WTC11 (cell line): ENCODE measurements at regions not wholly inside any gene's neighbourhood (a gene's known extent, or its start where the extent isn't known, plus 50 kb on each side); places are given as distances from the start of the nearest gene placed in this dataset.

ENCODE experiments used
- ATAC-seq: fragments of 200-7000 bp; cut with Tn5 transposase; 2 replicates; pipeline ENCODE4 v1.10.0; 2021; ENCODE audit warnings: mild to moderate bottlenecking, moderate library complexity
- CTCF ChIA-PET: fragments of 300-600 bp; sonication (Branson Sonifier 250); formaldehyde crosslinking; loops from one replicate; lab custom pipeline; 2021; ENCODE audit warnings: antibody characterized with exemption; lab: Charles Lee
- POLR2A ChIA-PET: fragments of 350-600 bp; sonication (Branson Sonifier 250); formaldehyde crosslinking; loops from one replicate; lab custom pipeline; 2021; ENCODE audit warnings: antibody characterized with exemption; lab: Charles Lee
- DNase-seq: peaks from one replicate; pipeline ENCODE4 v3.0.0; 2021; ENCODE audit warnings: low spot score
- H3K27ac Mint-ChIP-seq: 2 replicates; pipeline ENCODE4 v1.8.0; 2021; ENCODE audit warnings: mixed read lengths
- H3K27me3 Mint-ChIP-seq: 2 replicates; pipeline ENCODE4 v1.8.0; 2021; ENCODE audit warnings: low read depth, mild to moderate bottlenecking, moderate library complexity, mixed read lengths
- H3K36me3 Mint-ChIP-seq: 2 replicates; pipeline ENCODE4 v1.8.0; 2021; ENCODE audit warnings: mixed read lengths
- H3K4me1 Mint-ChIP-seq: 2 replicates; pipeline ENCODE4 v1.8.0; 2022; ENCODE audit warnings: mixed read lengths
- H3K4me3 Mint-ChIP-seq: 2 replicates; pipeline ENCODE4 v1.8.0; 2021; ENCODE audit warnings: mild to moderate bottlenecking, moderate library complexity, mixed read lengths
- H3K9me3 Mint-ChIP-seq: 2 replicates; pipeline ENCODE4 v1.8.0; 2021; ENCODE audit warnings: mixed read lengths
- EMX1 ChIP-seq: fragments of 250-450 bp; sonication (Bioruptor Pico); IDR thresholded peaks from 2 replicates; pipeline ENCODE4 v1.8.0; 2021; ENCODE audit warnings: mild to moderate bottlenecking
- HMGA2 ChIP-seq: fragments of 250-450 bp; sonication (Bioruptor Pico); IDR thresholded peaks from 2 replicates; pipeline ENCODE4 v1.4.0; 2021; ENCODE audit warnings: mild to moderate bottlenecking, moderate library complexity
- HMGXB4 ChIP-seq: sonication (generic); formaldehyde crosslinking; IDR thresholded peaks from 2 replicates; pipeline ENCODE4 v1.8.1; 2023; ENCODE audit warnings: mild to moderate bottlenecking, moderate library complexity, missing genetic modification reagents
- JAZF1 ChIP-seq: fragments of 250-450 bp; sonication (Bioruptor Pico); IDR thresholded peaks from 2 replicates; pipeline ENCODE4 v1.9.0; 2021; ENCODE audit warnings: moderate library complexity, mild to moderate bottlenecking, inconsistent platforms
- KAT7 ChIP-seq: sonication (generic); formaldehyde crosslinking; IDR thresholded peaks from 2 replicates; pipeline ENCODE4 v1.8.1; 2023; ENCODE audit warnings: missing genetic modification reagents, mild to moderate bottlenecking, borderline replicate concordance
- MXD4 ChIP-seq: fragments of 250-450 bp; sonication (Bioruptor Pico); IDR thresholded peaks from 2 replicates; pipeline ENCODE4 v1.8.0; 2021; ENCODE audit warnings: mild to moderate bottlenecking, moderate library complexity, borderline replicate concordance
- NR2C2 ChIP-seq: sonication (generic); formaldehyde crosslinking; IDR thresholded peaks from 2 replicates; pipeline ENCODE4 v1.8.0; 2022; ENCODE audit warnings: mild to moderate bottlenecking, missing genetic modification reagents
- NR3C1 ChIP-seq: sonication (generic); formaldehyde crosslinking; conservative IDR thresholded peaks from 2 replicates; pipeline ENCODE4 v1.8.1; 2023; ENCODE audit warnings: low read depth, mild to moderate bottlenecking, missing genetic modification reagents
- SP1 ChIP-seq: sonication (generic); formaldehyde crosslinking; conservative IDR thresholded peaks from 2 replicates; pipeline ENCODE4 v1.8.1; 2022; ENCODE audit warnings: missing genetic modification reagents
- TP53 ChIP-seq: sonication (generic); formaldehyde crosslinking; IDR thresholded peaks from 2 replicates; pipeline ENCODE4 v1.8.1; 2023; ENCODE audit warnings: mild to moderate bottlenecking, missing genetic modification reagents
- USF2 ChIP-seq: sonication (generic); formaldehyde crosslinking; IDR thresholded peaks from 2 replicates; pipeline ENCODE4 v1.8.1; 2023; ENCODE audit warnings: mild to moderate bottlenecking, missing genetic modification reagents, moderate library complexity
- ZMAT4 ChIP-seq: fragments of 250-450 bp; sonication (Bioruptor Pico); IDR thresholded peaks from 2 replicates; pipeline ENCODE4 v1.9.0; 2021; ENCODE audit warnings: mild to moderate bottlenecking
- ZNF121 ChIP-seq: sonication (generic); formaldehyde crosslinking; IDR thresholded peaks from 2 replicates; pipeline ENCODE4 v1.8.0; 2023; ENCODE audit warnings: missing genetic modification reagents
- ZNF138 ChIP-seq: sonication (generic); formaldehyde crosslinking; conservative IDR thresholded peaks from 2 replicates; pipeline ENCODE4 v1.8.1; 2022; ENCODE audit warnings: mild to moderate bottlenecking, moderate library complexity, missing genetic modification reagents
- ZNF416 ChIP-seq: fragments of 250-450 bp; sonication (Bioruptor Pico); IDR thresholded peaks from 2 replicates; pipeline ENCODE4 v1.9.0; 2021; ENCODE audit warnings: mild to moderate bottlenecking, inconsistent platforms
- ZNF532 ChIP-seq: fragments of 250-450 bp; sonication (Bioruptor Pico); IDR thresholded peaks from 2 replicates; pipeline ENCODE4 v1.9.0; 2021; ENCODE audit warnings: mild to moderate bottlenecking, borderline replicate concordance
- TF ChIP-seq, protein P1 (sequence below): sonication (generic); formaldehyde crosslinking; IDR thresholded peaks from 2 replicates; pipeline ENCODE4 v1.8.0; 2023; ENCODE audit warnings: missing genetic modification reagents
- TF ChIP-seq, protein P2 (sequence below): fragments of 250-450 bp; sonication (Bioruptor Pico); conservative IDR thresholded peaks from 2 replicates; pipeline ENCODE4 v1.9.0; 2021; ENCODE audit warnings: mild to moderate bottlenecking
- TF ChIP-seq, protein P3 (sequence below): fragments of 250-450 bp; sonication (Bioruptor Pico); IDR thresholded peaks from 2 replicates; pipeline ENCODE4 v1.9.0; 2021; ENCODE audit warnings: moderate library complexity, mild to moderate bottlenecking, inconsistent platforms, borderline replicate concordance

DNA sequence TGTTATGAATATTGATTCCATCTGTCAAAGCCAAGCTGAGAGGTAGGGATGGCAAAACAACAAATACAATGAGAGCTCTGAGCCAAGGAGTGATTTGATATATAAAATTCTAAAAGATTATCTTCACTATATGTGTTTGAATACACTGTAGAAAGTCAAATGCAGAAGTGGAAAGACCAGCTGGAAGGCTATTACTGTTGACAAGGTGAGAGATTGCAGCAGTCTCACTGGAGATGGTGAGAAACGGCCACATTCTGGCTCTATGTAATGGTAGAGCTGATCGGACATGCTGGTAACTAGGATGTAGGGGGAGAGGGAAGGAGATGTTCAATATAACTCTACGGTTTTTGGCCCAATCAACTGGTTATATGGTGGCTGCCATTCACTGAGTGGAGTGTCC, 434.2 kb upstream of the SUCLG2 start (continued):
- TF ChIP-seq ZNF416 (CRISPR knock-in tag) (no peak), USF2 (CRISPR knock-in tag) (no peak), KAT7 (no peak), SP1 (CRISPR knock-in tag) (no peak), ZNF532 (no peak), HMGXB4 (CRISPR knock-in tag) (no peak)
- TF ChIP-seq, protein P1, sequence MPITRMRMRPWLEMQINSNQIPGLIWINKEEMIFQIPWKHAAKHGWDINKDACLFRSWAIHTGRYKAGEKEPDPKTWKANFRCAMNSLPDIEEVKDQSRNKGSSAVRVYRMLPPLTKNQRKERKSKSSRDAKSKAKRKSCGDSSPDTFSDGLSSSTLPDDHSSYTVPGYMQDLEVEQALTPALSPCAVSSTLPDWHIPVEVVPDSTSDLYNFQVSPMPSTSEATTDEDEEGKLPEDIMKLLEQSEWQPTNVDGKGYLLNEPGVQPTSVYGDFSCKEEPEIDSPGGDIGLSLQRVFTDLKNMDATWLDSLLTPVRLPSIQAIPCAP (CRISPR knock-in tag) = no peak
- TF ChIP-seq, protein P2, sequence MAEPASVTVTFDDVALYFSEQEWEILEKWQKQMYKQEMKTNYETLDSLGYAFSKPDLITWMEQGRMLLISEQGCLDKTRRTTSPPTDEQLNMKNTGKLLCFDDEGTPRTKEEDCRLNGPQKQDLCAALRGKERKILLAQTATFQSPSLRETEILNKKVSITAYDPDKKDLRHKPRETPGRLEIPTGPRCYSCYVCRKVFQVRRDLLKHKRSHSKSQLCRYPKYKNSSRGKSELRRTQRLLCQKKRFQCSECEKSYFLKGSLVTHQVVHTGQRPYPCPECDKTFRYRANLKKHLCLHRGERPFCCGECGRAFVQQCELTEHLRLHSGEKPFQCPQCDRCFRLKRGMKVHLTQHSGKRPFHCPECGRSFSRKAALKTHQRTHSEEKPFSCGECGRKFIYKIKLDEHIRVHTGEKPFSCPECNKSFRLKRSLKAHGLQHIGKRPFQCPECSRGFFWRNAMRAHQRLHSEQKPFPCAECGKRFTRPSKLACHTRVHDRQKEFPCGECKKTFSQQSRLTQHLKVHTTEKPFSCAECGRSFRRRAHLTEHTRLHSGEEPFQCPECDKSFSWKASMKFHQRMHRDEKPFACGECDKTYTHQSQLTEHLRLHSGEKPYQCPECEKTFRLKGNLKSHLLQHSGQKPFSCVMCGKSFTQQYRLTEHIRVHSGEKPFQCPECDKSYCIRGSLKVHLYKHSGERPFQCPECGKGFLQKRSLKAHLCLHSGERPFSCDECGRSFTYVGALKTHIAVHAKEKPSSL = no peak

DNA sequence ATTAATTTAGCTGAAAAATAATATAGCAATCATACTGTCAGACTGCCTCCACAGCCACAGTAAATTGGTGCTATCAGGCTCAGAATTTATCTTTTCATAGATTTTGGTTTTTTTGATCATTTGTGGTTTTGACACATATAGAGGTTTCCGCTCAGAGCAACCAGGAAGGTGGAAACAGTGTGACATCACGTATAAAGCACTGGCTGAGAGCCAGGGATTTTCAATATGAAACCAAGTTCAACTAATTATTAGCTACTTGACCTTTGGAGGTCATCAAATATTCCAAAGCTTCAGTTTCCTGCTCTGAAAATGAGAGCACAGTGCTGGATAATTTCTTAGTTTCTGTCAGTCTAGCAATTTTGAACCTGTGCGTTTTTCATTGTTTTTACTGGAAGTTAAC, 433.8 kb upstream of the SUCLG2 start:
- DNase-seq (no peak), ATAC-seq (no peak)
- Mint-ChIP-seq H3K36me3 (no peaks in the 10 kb centered on the region), H3K27me3 (no peaks in the 10 kb centered on the region), H3K9me3 (no peaks in the 10 kb centered on the region), H3K27ac (no peak overlapping the region), H3K4me3 (no peak overlapping the region), H3K4me1 (no peaks in the 10 kb centered on the region)
- POLR2A ChIA-PET = no interaction called here
- CTCF ChIA-PET = no interaction called here
- TF ChIP-seq HMGA2 = no peak
- TF ChIP-seq NR2C2 (CRISPR knock-in tag) = no peak
- TF ChIP-seq ZNF138 = no peak
- TF ChIP-seq ZNF121 (CRISPR knock-in tag) = no peak
- TF ChIP-seq MXD4 (CRISPR knock-in tag) = no peak
- TF ChIP-seq, protein P3, sequence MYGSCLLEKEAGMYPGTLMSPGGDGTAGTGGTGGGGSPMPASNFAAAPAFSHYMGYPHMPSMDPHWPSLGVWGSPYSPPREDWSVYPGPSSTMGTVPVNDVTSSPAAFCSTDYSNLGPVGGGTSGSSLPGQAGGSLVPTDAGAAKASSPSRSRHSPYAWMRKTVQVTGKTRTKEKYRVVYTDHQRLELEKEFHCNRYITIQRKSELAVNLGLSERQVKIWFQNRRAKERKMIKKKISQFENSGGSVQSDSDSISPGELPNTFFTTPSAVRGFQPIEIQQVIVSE (CRISPR knock-in tag) = no peak

DNA sequence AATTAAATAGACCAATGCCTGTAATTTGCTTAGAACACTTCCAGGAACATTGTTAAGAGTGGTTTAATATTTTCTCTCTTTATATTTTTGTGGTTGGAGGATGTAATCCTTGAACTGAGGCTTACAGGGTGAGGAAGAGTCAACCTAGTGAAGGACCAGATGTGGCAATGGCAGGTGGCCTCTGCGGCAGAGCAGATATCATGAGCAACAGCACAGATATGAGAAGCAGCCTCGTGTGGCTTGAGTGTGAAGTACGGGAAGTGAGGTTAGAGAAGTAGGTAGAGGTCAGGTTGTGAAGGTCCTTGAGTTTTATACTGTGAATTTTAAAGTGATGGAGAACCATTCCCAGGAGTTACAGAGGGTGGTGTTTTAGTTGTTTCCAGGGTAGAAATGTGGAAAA, 417.6 kb upstream of the SUCLG2 start:
- no peak for DNase-seq
- ATAC-seq = no peak
- Mint-ChIP-seq H3K27ac (no peak overlapping the region), H3K4me1 (no peaks in the 10 kb centered on the region), H3K36me3 (peaks cover 29% of the 10 kb centered on the region), H3K9me3 (peaks cover 67% of the 10 kb centered on the region), H3K4me3 (no peak overlapping the region), H3K27me3 (no peaks in the 10 kb centered on the region)
- CTCF ChIA-PET = no interaction called here
- POLR2A ChIA-PET = no interaction called here
- TF ChIP-seq TP53 (CRISPR knock-in tag) = no peak
- TF ChIP-seq SP1 (CRISPR knock-in tag) = no peak
- TF ChIP-seq EMX1 (CRISPR knock-in tag) = no peak
- TF ChIP-seq NR3C1 = no peak
- no peak for TF ChIP-seq JAZF1 (CRISPR knock-in tag)
- TF ChIP-seq, protein P2 = no peak
- no peak for TF ChIP-seq ZMAT4 (CRISPR knock-in tag)
